Spinal cord (tissue), 9 donors: ENCODE measurements at regions not wholly inside any gene's neighbourhood (a gene's known extent, or its start where the extent isn't known, plus 50 kb on each side); places are given as distances from the start of the nearest gene placed in this dataset.
"Not testable (repeated sequence)": the region's sequence is repeated elsewhere in the genome, so short reads cannot be mapped to it uniquely, and the experiment has no call there.

Experiments used
- DNase-seq, 6 donors: peaks; one replicate each; pipeline versions ENCODE4 v3.0.0 to v3.0.0-alpha.2; 2013 to 2015; ENCODE audit warnings: low spot score in 6 of 6, low read depth in 4 of 6
- H3K27ac ChIP-seq: one replicate; pipeline ENCODE4 v1.5.1; 2013; ENCODE audit warnings: low read depth, low read length, control low read depth
- H3K27me3 ChIP-seq: one replicate; pipeline ENCODE4 v1.6.1; 2013; ENCODE audit warnings: low read length; ENCODE audit not compliant: control insufficient read depth, insufficient read depth
- H3K36me3 ChIP-seq: one replicate; pipeline ENCODE4 v1.6.1; 2013; ENCODE audit warnings: low read length; ENCODE audit not compliant: control insufficient read depth, insufficient read depth
- H3K4me1 ChIP-seq: one replicate; pipeline ENCODE4 v1.6.1; 2013; ENCODE audit warnings: low read length; ENCODE audit not compliant: control insufficient read depth, insufficient read depth
- H3K4me3 ChIP-seq: one replicate; pipeline ENCODE4 v1.5.1; 2013; ENCODE audit warnings: low read depth, low read length, control low read depth
- H3K9me3 ChIP-seq: one replicate; pipeline ENCODE4 v1.6.1; 2013; ENCODE audit warnings: low read length; ENCODE audit not compliant: control insufficient read depth, insufficient read depth
- WGBS: methylation state at CpG from one replicate; pipeline ENCODE4 v1.1.5; 2013; ENCODE audit warnings: missing lambda C conversion rate; ENCODE audit not compliant: insufficient coverage; 5-methylcytosine and 5-hydroxymethylcytosine counted together
- donor health status: healthy.

GRCh38 chr3:87765256-87765655 is 293.5 kb downstream of the CGGBP1 start:
- no peak for DNase-seq
- H3K4me3 ChIP-seq: no peak overlapping the region
- H3K27me3 ChIP-seq: no peaks in the 10 kb centered on the region
- no peaks in the 10 kb centered on the region for H3K4me1 ChIP-seq
- no peaks in the 10 kb centered on the region for H3K9me3 ChIP-seq
- no peaks in the 10 kb centered on the region for H3K36me3 ChIP-seq
- H3K27ac ChIP-seq: no peak overlapping the region
- no CpG with 5 or more reads among the region's 3 CpGs for WGBS

- Histone ChIP-seq H3K4me3 (no peak overlapping the region), H3K9me3 (no peaks in the 10 kb centered on the region), H3K27me3 (no peaks in the 10 kb centered on the region), H3K4me1 (no peaks in the 10 kb centered on the region), H3K27ac (no peak overlapping the region), H3K36me3 (no peaks in the 10 kb centered on the region)
- 95% methylated on average over 12 of the region's 17 CpGs for WGBS
- no peak for DNase-seq
Measured at GRCh38 chr3:87761795-87762194, 297.0 kb downstream of the CGGBP1 start.

DNA sequence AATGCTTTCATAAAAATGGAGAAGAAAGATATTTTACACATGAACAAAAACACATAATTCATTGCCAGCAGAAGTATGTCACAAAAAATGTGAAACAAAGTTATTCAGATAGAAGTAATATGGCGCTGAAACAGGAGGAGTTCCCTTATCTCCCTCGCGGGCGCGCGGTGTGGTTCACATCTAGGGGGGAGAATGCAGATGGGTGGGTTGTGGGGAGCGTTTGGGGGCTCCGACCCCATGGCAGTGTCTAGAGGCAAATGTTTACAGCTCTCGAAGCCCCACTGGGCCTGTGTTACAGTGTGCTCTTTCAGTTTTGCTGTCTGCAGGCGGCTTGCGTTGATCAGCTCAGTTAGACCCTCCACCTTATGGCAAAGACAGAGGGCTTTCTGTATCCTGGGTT is 297.5 kb downstream of the CGGBP1 start:
- Histone ChIP-seq H3K36me3 (no peaks in the 10 kb centered on the region), H3K9me3 (no peaks in the 10 kb centered on the region), H3K27ac (no peak overlapping the region), H3K4me1 (no peaks in the 10 kb centered on the region), H3K27me3 (no peaks in the 10 kb centered on the region), H3K4me3 (no peak overlapping the region)
- no peak for DNase-seq
- 89% methylated on average over 11 of the region's 11 CpGs for WGBS

GRCh38 chr3:87756616-87757015 is 302.2 kb downstream of the CGGBP1 start:
- H3K27ac ChIP-seq: no peak overlapping the region
- H3K9me3 ChIP-seq: no peaks in the 10 kb centered on the region
- no peaks in the 10 kb centered on the region for H3K4me1 ChIP-seq
- H3K4me3 ChIP-seq: no peak overlapping the region
- no peak for DNase-seq
- no peaks in the 10 kb centered on the region for H3K36me3 ChIP-seq
- no CpG with 5 or more reads among the region's 1 CpG for WGBS
- H3K27me3 ChIP-seq: no peaks in the 10 kb centered on the region

- H3K9me3 ChIP-seq: no peaks in the 10 kb centered on the region
- H3K4me3 ChIP-seq: no peak overlapping the region
- no peaks in the 10 kb centered on the region for H3K36me3 ChIP-seq
- H3K4me1 ChIP-seq: no peaks in the 10 kb centered on the region
- DNase-seq: no peak
- H3K27me3 ChIP-seq: no peaks in the 10 kb centered on the region
- H3K27ac ChIP-seq: no peak overlapping the region
Measured at GRCh38 chr3:87755852-87756251, 303.0 kb downstream of the CGGBP1 start.

DNA sequence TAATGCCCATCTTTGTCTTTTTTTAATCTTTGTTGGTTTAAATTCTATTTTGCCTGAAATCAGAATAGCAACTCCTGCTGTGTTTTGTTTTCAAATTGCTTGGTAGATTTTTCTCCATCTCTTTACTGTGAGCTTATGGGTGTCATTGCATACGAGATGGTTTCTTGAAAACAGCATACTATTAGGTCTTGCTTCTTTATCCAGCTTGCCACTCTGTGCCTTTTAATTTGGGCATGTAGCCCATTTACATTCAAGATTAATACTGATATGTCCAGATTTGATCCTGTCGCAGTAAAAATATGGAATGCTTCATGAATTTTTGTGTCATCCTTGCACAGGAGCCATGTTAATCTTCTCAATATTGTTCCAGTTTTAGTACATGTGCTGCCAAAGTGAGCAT is 316.6 kb downstream of the CGGBP1 start:
- 80% methylated on average over 1 of the region's 2 CpGs for WGBS

GRCh38 chr3:87740894-87741293 is 317.9 kb downstream of the CGGBP1 start:
- not testable (repeated sequence) for H3K36me3 ChIP-seq, H3K9me3 ChIP-seq, H3K4me1 ChIP-seq, H3K27me3 ChIP-seq, H3K4me3 ChIP-seq, DNase-seq, H3K27ac ChIP-seq
- 100% methylated on average over 1 of the region's 1 CpG for WGBS

More for the DNA sequence above, 316.6 kb downstream of the CGGBP1 start:
- no peak overlapping the region for H3K4me3 ChIP-seq
- H3K36me3 ChIP-seq: no peaks in the 10 kb centered on the region
- H3K4me1 ChIP-seq: no peaks in the 10 kb centered on the region
- no peak overlapping the region for H3K27ac ChIP-seq
- H3K27me3 ChIP-seq: no peaks in the 10 kb centered on the region
- DNase-seq: no peak
- peaks cover 2% of the 10 kb centered on the region for H3K9me3 ChIP-seq

DNA sequence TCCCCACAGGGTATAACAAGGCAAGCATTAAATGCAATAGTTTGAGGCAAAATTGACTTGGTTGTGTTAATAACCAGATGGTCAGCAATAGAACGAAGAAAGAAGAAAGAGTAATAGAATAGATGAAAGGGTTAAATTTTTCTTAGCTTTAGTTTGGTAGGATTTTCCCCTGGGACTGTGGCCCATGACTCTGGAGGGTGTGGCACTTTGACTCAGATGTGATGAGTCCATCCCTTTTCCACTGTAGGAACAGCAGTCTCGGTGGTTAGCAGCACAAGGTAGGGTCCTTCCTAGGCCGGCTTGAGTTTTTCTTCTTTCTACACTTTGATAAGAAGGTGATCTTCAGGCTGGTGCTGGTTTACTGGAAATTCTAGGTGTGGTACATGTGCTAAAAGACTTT is 321.0 kb downstream of the CGGBP1 start:
- WGBS: 92% methylated on average over 1 of the region's 3 CpGs

DNA sequence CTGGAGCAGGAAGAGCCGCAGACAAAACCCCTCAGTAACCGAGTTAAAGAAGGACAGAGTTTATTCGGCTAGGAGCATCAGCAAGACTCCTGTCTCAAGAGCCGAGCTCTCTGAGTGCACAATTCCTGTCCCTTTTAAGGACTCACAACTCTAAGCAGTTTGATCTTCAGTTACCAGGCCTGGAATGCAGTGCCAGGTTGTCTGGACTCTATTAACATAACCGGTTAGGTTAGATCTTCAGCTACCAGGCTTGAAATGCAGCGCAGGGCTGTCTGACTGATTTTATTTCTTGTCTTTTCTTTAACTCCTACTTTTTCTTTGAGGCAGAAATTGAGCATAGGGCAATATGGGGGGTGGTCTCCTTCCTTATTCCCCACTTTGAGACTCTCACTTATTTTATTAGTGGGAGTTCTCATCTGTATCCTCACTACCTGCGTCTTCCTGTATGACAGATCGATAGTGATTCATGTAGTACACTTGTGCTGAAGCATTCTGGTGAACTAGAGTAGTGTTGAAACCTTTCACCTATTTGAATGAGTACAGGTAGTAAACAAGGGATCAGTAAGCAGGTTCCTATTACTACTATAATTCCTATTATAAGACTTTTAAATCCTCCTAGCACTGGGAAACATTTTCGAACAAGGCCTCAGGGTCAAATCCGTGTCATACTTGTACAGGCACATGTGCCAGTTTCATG is 325.0 kb downstream of the CGGBP1 start:
- 91% methylated on average over 6 of the region's 10 CpGs for WGBS

More for the DNA sequence above, 321.0 kb downstream of the CGGBP1 start:
- H3K4me1 ChIP-seq, H3K27me3 ChIP-seq, DNase-seq, H3K9me3 ChIP-seq, H3K27ac ChIP-seq, H3K4me3 ChIP-seq, H3K36me3 ChIP-seq: not testable (repeated sequence)

DNA sequence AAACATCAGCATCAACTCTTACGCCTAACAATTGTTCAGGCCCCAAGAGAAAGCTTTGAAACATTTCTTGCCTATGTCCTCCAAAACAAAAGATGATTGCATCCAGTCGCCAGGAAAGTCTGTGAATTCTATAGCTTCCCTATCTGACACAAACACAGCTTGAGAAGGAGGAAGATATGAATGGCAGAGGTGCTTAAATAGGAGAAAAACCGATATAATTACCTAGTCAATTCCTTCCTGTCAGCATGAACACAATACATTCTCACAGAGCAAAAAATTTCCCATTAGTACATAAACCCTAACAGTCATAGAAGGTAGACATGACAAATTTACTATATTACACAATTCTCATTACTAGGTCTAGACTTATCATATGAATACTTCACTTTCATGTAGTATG is 326.5 kb downstream of the CGGBP1 start:
- Histone ChIP-seq H3K4me3 (no peak overlapping the region), H3K36me3 (no peaks in the 10 kb centered on the region), H3K27me3 (no peaks in the 10 kb centered on the region), H3K27ac (no peak overlapping the region), H3K4me1 (no peaks in the 10 kb centered on the region), H3K9me3 (no peaks in the 10 kb centered on the region)
- DNase-seq: peak in 1 of 6 donors; percentile 5
- no CpG with 5 or more reads among the region's 3 CpGs for WGBS

More for the DNA sequence above, 325.0 kb downstream of the CGGBP1 start:
- no peak overlapping the region for H3K4me3 ChIP-seq
- DNase-seq: no peak
- H3K27me3 ChIP-seq: no peaks in the 10 kb centered on the region
- H3K9me3 ChIP-seq: no peaks in the 10 kb centered on the region
- H3K36me3 ChIP-seq: no peaks in the 10 kb centered on the region
- no peak overlapping the region for H3K27ac ChIP-seq
- no peaks in the 10 kb centered on the region for H3K4me1 ChIP-seq
